ENCODE measurements at regions not wholly inside any gene's neighbourhood (a gene's known extent, or its start where the extent isn't known, plus 50 kb on each side); places are given as distances from the start of the nearest gene placed in this dataset.

- TF ChIP-seq, protein P1, sequence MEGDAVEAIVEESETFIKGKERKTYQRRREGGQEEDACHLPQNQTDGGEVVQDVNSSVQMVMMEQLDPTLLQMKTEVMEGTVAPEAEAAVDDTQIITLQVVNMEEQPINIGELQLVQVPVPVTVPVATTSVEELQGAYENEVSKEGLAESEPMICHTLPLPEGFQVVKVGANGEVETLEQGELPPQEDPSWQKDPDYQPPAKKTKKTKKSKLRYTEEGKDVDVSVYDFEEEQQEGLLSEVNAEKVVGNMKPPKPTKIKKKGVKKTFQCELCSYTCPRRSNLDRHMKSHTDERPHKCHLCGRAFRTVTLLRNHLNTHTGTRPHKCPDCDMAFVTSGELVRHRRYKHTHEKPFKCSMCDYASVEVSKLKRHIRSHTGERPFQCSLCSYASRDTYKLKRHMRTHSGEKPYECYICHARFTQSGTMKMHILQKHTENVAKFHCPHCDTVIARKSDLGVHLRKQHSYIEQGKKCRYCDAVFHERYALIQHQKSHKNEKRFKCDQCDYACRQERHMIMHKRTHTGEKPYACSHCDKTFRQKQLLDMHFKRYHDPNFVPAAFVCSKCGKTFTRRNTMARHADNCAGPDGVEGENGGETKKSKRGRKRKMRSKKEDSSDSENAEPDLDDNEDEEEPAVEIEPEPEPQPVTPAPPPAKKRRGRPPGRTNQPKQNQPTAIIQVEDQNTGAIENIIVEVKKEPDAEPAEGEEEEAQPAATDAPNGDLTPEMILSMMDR (IDR thresholded peaks at IDR 0.05): no peak
- no peak for TF ChIP-seq POLR2AphosphoS5 (IDR thresholded peaks at IDR 0.05)
Observed at GRCh38 chr13:40403509-40404241, 262.8 kb downstream of the FOXO1 start.

All from breast epithelium (tissue), 3 donors.